Neural cell (in vitro differentiated cells): ENCODE measurements at regions not wholly inside any gene's neighbourhood (a gene's known extent, or its start where the extent isn't known, plus 50 kb on each side); places are given as distances from the start of the nearest gene placed in this dataset.

ENCODE experiments used
- H2AFZ ChIP-seq: fragments of 200-600, 300-800 bp; sonication (generic), shearing (Covaris generic); 2 replicates; pipeline ENCODE4 v1.6.0; 2014; ENCODE audit warnings: low read depth, mild to moderate bottlenecking, antibody characterized with exemption, low read length, moderate library complexity
- H3F3A ChIP-seq: fragments of 200-600 bp; shearing (Covaris generic); 2 replicates; pipeline ENCODE4 v1.6.1; 2016; ENCODE audit warnings: mild to moderate bottlenecking, moderate library complexity, mixed read lengths, antibody characterized with exemption, low read length; ENCODE audit not compliant: insufficient read depth, poor library complexity, severe bottlenecking
- H3K27ac ChIP-seq: fragments of 200-600, 300-800 bp; sonication (generic), shearing (Covaris generic); 2 replicates; pipeline ENCODE4 v1.5.1; 2014; ENCODE audit warnings: mild to moderate bottlenecking, low read length, moderate library complexity
- H3K27me3 ChIP-seq: fragments of 300-800, 200-600 bp; sonication (generic), shearing (Covaris generic); 2 replicates; pipeline ENCODE4 v1.6.0; 2014; ENCODE audit warnings: mild to moderate bottlenecking, low read depth, low read length, moderate library complexity; ENCODE audit not compliant: insufficient read depth
- H3K36me3 ChIP-seq: fragments of 300-800, 200-600 bp; sonication (generic), shearing (Covaris generic); 2 replicates; pipeline ENCODE4 v1.5.1; 2014; ENCODE audit warnings: mild to moderate bottlenecking, antibody characterized with exemption, low read length, moderate library complexity; ENCODE audit not compliant: insufficient read depth
- H3K4me2 ChIP-seq: fragments of 300-800, 200-600 bp; sonication (generic), shearing (Covaris generic); 2 replicates; pipeline ENCODE4 v1.6.0; 2014; ENCODE audit warnings: mild to moderate bottlenecking, low read length
- H3K4me3 ChIP-seq: fragments of 300-800, 200-600 bp; sonication (generic), shearing (Covaris generic); 2 replicates; pipeline ENCODE4 v1.5.1; 2014; ENCODE audit warnings: mild to moderate bottlenecking, low read length, moderate library complexity
- H3K79me2 ChIP-seq: fragments of 200-600 bp; shearing (Covaris generic); replicated peaks from 2 replicates; pipeline ENCODE4 v1.6.0; 2014; ENCODE audit warnings: mild to moderate bottlenecking, low read length, moderate library complexity; ENCODE audit not compliant: insufficient read depth
- H3K9ac ChIP-seq: fragments of 300-800, 200-600 bp; sonication (generic), shearing (Covaris generic); 2 replicates; pipeline ENCODE4 v1.6.1; 2016; ENCODE audit warnings: mild to moderate bottlenecking, low read length, mixed read lengths
- H3K9me2 ChIP-seq: fragments of 200-600 bp; shearing (Covaris generic); 2 replicates; pipeline ENCODE4 v1.6.1; 2016; ENCODE audit warnings: mild to moderate bottlenecking, low read length, mixed read lengths; ENCODE audit not compliant: insufficient read depth
- H3K9me3 ChIP-seq: fragments of 200-600, 300-800 bp; sonication (generic), shearing (Covaris generic); 2 replicates; pipeline ENCODE4 v1.6.1; 2016; ENCODE audit warnings: mild to moderate bottlenecking, mixed run types, low read length, moderate library complexity, mixed read lengths
- H4K20me1 ChIP-seq: fragments of 200-600 bp; shearing (Covaris generic); 2 replicates; pipeline ENCODE4 v1.6.1; 2016; ENCODE audit warnings: mild to moderate bottlenecking, mixed run types; ENCODE audit not compliant: insufficient read depth
- EP300 ChIP-seq: fragments of 450-650 bp; conservative IDR thresholded peaks from 2 replicates; pipeline ENCODE4 v1.6.1; 2014; ENCODE audit warnings: antibody characterized with exemption, mild to moderate bottlenecking, moderate library complexity; ENCODE audit not compliant: poor library complexity, severe bottlenecking
- EZH2 ChIP-seq: fragments of 200-600, 300-800 bp; shearing (Covaris generic), sonication (generic); IDR thresholded peaks from 2 replicates; pipeline ENCODE4 v1.6.1; 2014; ENCODE audit warnings: antibody characterized with exemption, low read length, borderline replicate concordance, mild to moderate bottlenecking; ENCODE audit not compliant: insufficient read depth, poor library complexity, severe bottlenecking
- MXI1 ChIP-seq: fragments of 450-650 bp; conservative IDR thresholded peaks from 2 replicates; pipeline ENCODE4 v1.6.1; 2014; ENCODE audit warnings: antibody characterized with exemption, mild to moderate bottlenecking; ENCODE audit not compliant: poor library complexity, severe bottlenecking
- POLR2AphosphoS5 ChIP-seq: IDR thresholded peaks from 2 replicates; pipeline ENCODE4 v1.6.1; 2012
- RAD21 ChIP-seq: fragments of 450-650 bp; conservative IDR thresholded peaks from 2 replicates; pipeline ENCODE4 v1.6.1; 2014; ENCODE audit warnings: antibody characterized with exemption, mild to moderate bottlenecking, moderate library complexity
- SMC3 ChIP-seq: fragments of 450-650 bp; conservative IDR thresholded peaks from 2 replicates; pipeline ENCODE4 v1.6.1; 2014; ENCODE audit warnings: antibody characterized with exemption, mild to moderate bottlenecking, moderate library complexity; ENCODE audit not compliant: poor library complexity
- TAF1 ChIP-seq: IDR thresholded peaks from 2 replicates; pipeline ENCODE4 v1.6.1; 2012; ENCODE audit warnings: low read depth
- TF ChIP-seq, protein P1 (sequence below): fragments of 450-650 bp; IDR thresholded peaks from 2 replicates; pipeline ENCODE4 v1.5.1; 2014; ENCODE audit warnings: antibody characterized with exemption, mild to moderate bottlenecking, moderate library complexity; ENCODE audit not compliant: poor library complexity, severe bottlenecking
- TF ChIP-seq, protein P2 (sequence below): IDR thresholded peaks from 2 replicates; pipeline ENCODE4 v1.6.1; 2012; ENCODE audit warnings: borderline replicate concordance

DNA sequence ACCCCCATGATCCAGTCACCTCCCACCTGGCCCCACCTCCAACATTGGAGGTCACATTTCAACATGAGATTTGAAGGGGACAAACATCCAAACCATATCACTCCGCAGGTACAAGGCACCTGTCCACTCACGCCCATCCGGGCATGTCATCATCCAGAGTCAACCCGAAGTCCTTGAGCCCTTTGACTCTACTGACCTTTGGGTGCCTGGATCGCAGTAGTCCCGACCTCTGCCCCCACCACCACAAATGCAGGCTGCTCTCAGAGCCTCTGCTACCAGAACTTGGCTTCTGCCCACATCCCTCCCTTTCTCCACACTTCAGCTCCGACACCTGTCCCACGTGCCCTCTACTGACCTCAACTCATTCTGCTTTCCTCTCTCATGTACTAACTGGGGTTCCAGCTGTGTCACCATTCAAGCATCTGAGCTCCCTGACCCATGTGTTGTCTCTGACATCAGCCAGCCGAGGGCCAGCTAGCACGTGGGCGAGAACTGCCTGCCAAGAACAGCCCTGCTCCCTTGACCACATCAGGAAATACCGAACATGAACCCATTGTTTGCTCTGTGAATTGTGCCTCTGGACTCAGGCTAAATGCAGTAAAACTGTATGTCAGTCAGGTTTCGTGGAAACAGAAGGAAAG, 498.3 kb upstream of the SULF2 start:
- H4K20me1 ChIP-seq: no peaks in the 10 kb centered on the region
- no peaks in the 10 kb centered on the region for H3K9me3 ChIP-seq
- H3F3A ChIP-seq: no peaks in the 10 kb centered on the region
- H3K4me3 ChIP-seq: no peak overlapping the region
- no peak overlapping the region for H3K9ac ChIP-seq
- H3K4me2 ChIP-seq: no peak overlapping the region
- no peak overlapping the region for H2AFZ ChIP-seq
- no peak overlapping the region for H3K27ac ChIP-seq
- H3K79me2 ChIP-seq: no peaks in the 10 kb centered on the region
- H3K27me3 ChIP-seq: no peaks in the 10 kb centered on the region
- no peaks in the 10 kb centered on the region for H3K9me2 ChIP-seq
- no peaks in the 10 kb centered on the region for H3K36me3 ChIP-seq
- TF ChIP-seq SMC3 (no peak), MXI1 (no peak), RAD21 (no peak), EP300 (no peak), POLR2AphosphoS5 (no peak), EZH2 (no peak), TAF1 (no peak)
- TF ChIP-seq, protein P1, sequence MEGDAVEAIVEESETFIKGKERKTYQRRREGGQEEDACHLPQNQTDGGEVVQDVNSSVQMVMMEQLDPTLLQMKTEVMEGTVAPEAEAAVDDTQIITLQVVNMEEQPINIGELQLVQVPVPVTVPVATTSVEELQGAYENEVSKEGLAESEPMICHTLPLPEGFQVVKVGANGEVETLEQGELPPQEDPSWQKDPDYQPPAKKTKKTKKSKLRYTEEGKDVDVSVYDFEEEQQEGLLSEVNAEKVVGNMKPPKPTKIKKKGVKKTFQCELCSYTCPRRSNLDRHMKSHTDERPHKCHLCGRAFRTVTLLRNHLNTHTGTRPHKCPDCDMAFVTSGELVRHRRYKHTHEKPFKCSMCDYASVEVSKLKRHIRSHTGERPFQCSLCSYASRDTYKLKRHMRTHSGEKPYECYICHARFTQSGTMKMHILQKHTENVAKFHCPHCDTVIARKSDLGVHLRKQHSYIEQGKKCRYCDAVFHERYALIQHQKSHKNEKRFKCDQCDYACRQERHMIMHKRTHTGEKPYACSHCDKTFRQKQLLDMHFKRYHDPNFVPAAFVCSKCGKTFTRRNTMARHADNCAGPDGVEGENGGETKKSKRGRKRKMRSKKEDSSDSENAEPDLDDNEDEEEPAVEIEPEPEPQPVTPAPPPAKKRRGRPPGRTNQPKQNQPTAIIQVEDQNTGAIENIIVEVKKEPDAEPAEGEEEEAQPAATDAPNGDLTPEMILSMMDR: no peak
- TF ChIP-seq, protein P2, sequence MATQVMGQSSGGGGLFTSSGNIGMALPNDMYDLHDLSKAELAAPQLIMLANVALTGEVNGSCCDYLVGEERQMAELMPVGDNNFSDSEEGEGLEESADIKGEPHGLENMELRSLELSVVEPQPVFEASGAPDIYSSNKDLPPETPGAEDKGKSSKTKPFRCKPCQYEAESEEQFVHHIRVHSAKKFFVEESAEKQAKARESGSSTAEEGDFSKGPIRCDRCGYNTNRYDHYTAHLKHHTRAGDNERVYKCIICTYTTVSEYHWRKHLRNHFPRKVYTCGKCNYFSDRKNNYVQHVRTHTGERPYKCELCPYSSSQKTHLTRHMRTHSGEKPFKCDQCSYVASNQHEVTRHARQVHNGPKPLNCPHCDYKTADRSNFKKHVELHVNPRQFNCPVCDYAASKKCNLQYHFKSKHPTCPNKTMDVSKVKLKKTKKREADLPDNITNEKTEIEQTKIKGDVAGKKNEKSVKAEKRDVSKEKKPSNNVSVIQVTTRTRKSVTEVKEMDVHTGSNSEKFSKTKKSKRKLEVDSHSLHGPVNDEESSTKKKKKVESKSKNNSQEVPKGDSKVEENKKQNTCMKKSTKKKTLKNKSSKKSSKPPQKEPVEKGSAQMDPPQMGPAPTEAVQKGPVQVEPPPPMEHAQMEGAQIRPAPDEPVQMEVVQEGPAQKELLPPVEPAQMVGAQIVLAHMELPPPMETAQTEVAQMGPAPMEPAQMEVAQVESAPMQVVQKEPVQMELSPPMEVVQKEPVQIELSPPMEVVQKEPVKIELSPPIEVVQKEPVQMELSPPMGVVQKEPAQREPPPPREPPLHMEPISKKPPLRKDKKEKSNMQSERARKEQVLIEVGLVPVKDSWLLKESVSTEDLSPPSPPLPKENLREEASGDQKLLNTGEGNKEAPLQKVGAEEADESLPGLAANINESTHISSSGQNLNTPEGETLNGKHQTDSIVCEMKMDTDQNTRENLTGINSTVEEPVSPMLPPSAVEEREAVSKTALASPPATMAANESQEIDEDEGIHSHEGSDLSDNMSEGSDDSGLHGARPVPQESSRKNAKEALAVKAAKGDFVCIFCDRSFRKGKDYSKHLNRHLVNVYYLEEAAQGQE: no peak

DNA sequence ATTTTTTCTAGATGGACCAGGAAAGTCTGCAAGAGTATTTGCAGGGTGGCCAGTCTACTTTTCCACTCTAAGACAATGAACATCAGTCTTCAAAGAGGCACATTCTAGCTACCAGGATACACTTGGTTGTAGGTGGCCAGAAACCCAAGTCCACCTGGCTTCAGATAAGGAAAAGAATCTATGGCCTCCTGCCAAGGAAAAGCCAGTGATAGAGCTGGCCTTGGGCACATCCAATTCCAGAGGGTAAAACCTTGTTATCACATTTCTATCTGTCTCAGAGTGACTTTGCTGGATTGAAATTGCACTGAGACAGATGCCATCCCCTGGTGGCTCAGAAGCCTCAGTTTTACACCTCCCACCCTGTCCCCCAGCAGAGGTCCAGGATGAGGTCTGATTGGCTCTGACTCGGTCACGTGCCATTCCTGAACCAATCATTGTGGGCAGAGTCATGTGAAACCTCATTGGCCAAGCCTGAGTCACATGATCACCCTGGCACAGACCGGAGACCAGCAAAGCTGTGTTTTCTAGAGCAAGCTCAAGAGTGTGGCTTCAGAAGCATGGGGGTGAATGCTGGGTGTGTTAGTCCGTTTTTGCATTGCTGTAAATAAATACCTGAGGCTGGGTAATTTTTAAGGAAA, 497.4 kb upstream of the SULF2 start:
- H3K27ac ChIP-seq: no peak overlapping the region
- H3K9ac ChIP-seq: no peak overlapping the region
- no peaks in the 10 kb centered on the region for H3F3A ChIP-seq
- H3K4me2 ChIP-seq: no peak overlapping the region
- no peaks in the 10 kb centered on the region for H3K27me3 ChIP-seq
- no peaks in the 10 kb centered on the region for H4K20me1 ChIP-seq
- TF ChIP-seq EZH2 (no peak), MXI1 (no peak), EP300 (no peak), TAF1 (no peak), SMC3 (no peak), POLR2AphosphoS5 (no peak), RAD21 (no peak)
- TF ChIP-seq, protein P2: no peak
- TF ChIP-seq, protein P1: no peak
- no peaks in the 10 kb centered on the region for H3K36me3 ChIP-seq
- no peak overlapping the region for H2AFZ ChIP-seq
- no peaks in the 10 kb centered on the region for H3K79me2 ChIP-seq
- H3K9me3 ChIP-seq: no peaks in the 10 kb centered on the region
- no peaks in the 10 kb centered on the region for H3K9me2 ChIP-seq
- H3K4me3 ChIP-seq: no peak overlapping the region
